ENCODE measurements at regions not wholly inside any gene's neighbourhood (a gene's known extent, or its start where the extent isn't known, plus 50 kb on each side); places are given as distances from the start of the nearest gene placed in this dataset.

GRCh38 chr12:89247967-89248366, 104.3 kb downstream of the DUSP6 start:
- TF ChIP-seq YY1 (IDR thresholded peaks at IDR 0.05; ENCODE audit: insufficient read depth, insufficient read length) (no peak), ZNF274 (IDR thresholded peaks at IDR 0.05; ENCODE audit: low read depth, low read length) (no peak)
